Dendritic cell treated with granulocyte-macrophage colony-stimulating factor and Interleukin-4, amounts not matched to agents 40 ng/mL and 50 ng/mL, for 4 days (primary cell): ENCODE measurements at regions not wholly inside any gene's neighbourhood (a gene's known extent, or its start where the extent isn't known, plus 50 kb on each side); places are given as distances from the start of the nearest gene placed in this dataset.
"Not testable (repeated sequence)": the region's sequence is repeated elsewhere in the genome, so short reads cannot be mapped to it uniquely, and the experiment has no call there.

Experiments
- H3K27ac Mint-ChIP-seq: one replicate; pipeline ENCODE4 v1.8.0; 2022; ENCODE audit warnings: mild to moderate bottlenecking, mixed read lengths
- H3K27me3 Mint-ChIP-seq: one replicate; pipeline ENCODE4 v1.8.0; 2022; ENCODE audit warnings: mild to moderate bottlenecking, mixed read lengths
- H3K36me3 Mint-ChIP-seq: one replicate; pipeline ENCODE4 v1.8.0; 2022; ENCODE audit warnings: low read depth, mixed read lengths
- H3K4me1 Mint-ChIP-seq: one replicate; pipeline ENCODE4 v1.8.0; 2022; ENCODE audit warnings: low read depth, mixed read lengths
- H3K4me3 Mint-ChIP-seq: one replicate; pipeline ENCODE4 v1.8.0; 2022; ENCODE audit warnings: mild to moderate bottlenecking, moderate library complexity, mixed read lengths
- H3K9me3 Mint-ChIP-seq: one replicate; pipeline ENCODE4 v1.8.0; 2022; ENCODE audit warnings: mixed read lengths
- intact Hi-C: fragments of 100-400 bp; cut with micrococcal nuclease; formaldehyde crosslinking; loops from one replicate; pipeline ENCODE4 v1.15.0; 2022

GRCh38 chrX:64853424-64853823 lies 122.8 kb downstream of the ZC4H2 start:
- no peaks in the 10 kb centered on the region for H3K4me1 Mint-ChIP-seq
- intact Hi-C loops: no loop called here
- no peak overlapping the region for H3K4me3 Mint-ChIP-seq
- no peaks in the 10 kb centered on the region for H3K27me3 Mint-ChIP-seq
- H3K36me3 Mint-ChIP-seq: no peaks in the 10 kb centered on the region
- no peak overlapping the region for H3K27ac Mint-ChIP-seq
- peaks cover 24% of the 10 kb centered on the region for H3K9me3 Mint-ChIP-seq

GRCh38 chrX:64850371-64851082 lies 125.7 kb downstream of the ZC4H2 start:
- no peaks in the 10 kb centered on the region for H3K36me3 Mint-ChIP-seq
- intact Hi-C loops: no loop called here
- no peaks in the 10 kb centered on the region for H3K27me3 Mint-ChIP-seq
- H3K4me3 Mint-ChIP-seq: no peak overlapping the region
- no peak overlapping the region for H3K27ac Mint-ChIP-seq
- no peaks in the 10 kb centered on the region for H3K4me1 Mint-ChIP-seq
- peaks cover 15% of the 10 kb centered on the region for H3K9me3 Mint-ChIP-seq

- H3K27me3 Mint-ChIP-seq: no peaks in the 10 kb centered on the region
- H3K36me3 Mint-ChIP-seq: no peaks in the 10 kb centered on the region
- H3K9me3 Mint-ChIP-seq: peaks cover 34% of the 10 kb centered on the region
- H3K27ac Mint-ChIP-seq: no peak overlapping the region
- intact Hi-C loops: no loop called here
- no peaks in the 10 kb centered on the region for H3K4me1 Mint-ChIP-seq
- no peak overlapping the region for H3K4me3 Mint-ChIP-seq
Observed at GRCh38 chrX:64843224-64843623, 133.0 kb downstream of the ZC4H2 start.

- Mint-ChIP-seq H3K27me3 (no peaks in the 10 kb centered on the region), H3K9me3 (peaks cover 34% of the 10 kb centered on the region), H3K36me3 (no peaks in the 10 kb centered on the region), H3K4me1 (no peaks in the 10 kb centered on the region), H3K27ac (no peak overlapping the region), H3K4me3 (no peak overlapping the region)
- intact Hi-C loops: no loop called here
Observed at GRCh38 chrX:64842492-64842891, 133.8 kb downstream of the ZC4H2 start.

- no peaks in the 10 kb centered on the region for H3K4me1 Mint-ChIP-seq
- intact Hi-C loops: no loop called here
- H3K4me3 Mint-ChIP-seq: no peak overlapping the region
- H3K36me3 Mint-ChIP-seq: no peaks in the 10 kb centered on the region
- no peaks in the 10 kb centered on the region for H3K27me3 Mint-ChIP-seq
- peaks cover 71% of the 10 kb centered on the region for H3K9me3 Mint-ChIP-seq
- no peak overlapping the region for H3K27ac Mint-ChIP-seq
Observed at GRCh38 chrX:64805683-64806082, 170.6 kb downstream of the ZC4H2 start.

- Mint-ChIP-seq H3K27me3 (no peaks in the 10 kb centered on the region), H3K4me3 (no peak overlapping the region), H3K27ac (no peak overlapping the region), H3K9me3 (no peaks in the 10 kb centered on the region), H3K36me3 (no peaks in the 10 kb centered on the region), H3K4me1 (no peaks in the 10 kb centered on the region)
- intact Hi-C loops: no loop called here
Observed at GRCh38 chrX:64792598-64793337, 183.5 kb downstream of the ZC4H2 start.

GRCh38 chrX:64782923-64783322 lies 193.3 kb downstream of the ZC4H2 start:
- Mint-ChIP-seq H3K9me3 (peaks cover 26% of the 10 kb centered on the region), H3K27me3 (no peaks in the 10 kb centered on the region), H3K4me3 (no peak overlapping the region), H3K27ac (no peak overlapping the region), H3K4me1 (no peaks in the 10 kb centered on the region), H3K36me3 (no peaks in the 10 kb centered on the region)
- intact Hi-C loops: no loop called here

GRCh38 chrX:64758047-64758446 lies 218.2 kb downstream of the ZC4H2 start:
- Mint-ChIP-seq H3K9me3 (peaks cover 35% of the 10 kb centered on the region), H3K27ac (no peak overlapping the region), H3K4me3 (no peak overlapping the region), H3K36me3 (no peaks in the 10 kb centered on the region), H3K4me1 (no peaks in the 10 kb centered on the region), H3K27me3 (no peaks in the 10 kb centered on the region)
- intact Hi-C loops: no loop called here

GRCh38 chrX:64739792-64740378 lies 236.4 kb downstream of the ZC4H2 start:
- H3K9me3 Mint-ChIP-seq: peaks cover 17% of the 10 kb centered on the region
- H3K36me3 Mint-ChIP-seq: no peaks in the 10 kb centered on the region
- intact Hi-C loops: no loop called here
- no peaks in the 10 kb centered on the region for H3K4me1 Mint-ChIP-seq
- no peaks in the 10 kb centered on the region for H3K27me3 Mint-ChIP-seq
- no peak overlapping the region for H3K27ac Mint-ChIP-seq
- H3K4me3 Mint-ChIP-seq: no peak overlapping the region

- Mint-ChIP-seq H3K4me3 (no peak overlapping the region), H3K4me1 (no peaks in the 10 kb centered on the region), H3K27me3 (no peaks in the 10 kb centered on the region), H3K27ac (no peak overlapping the region), H3K36me3 (no peaks in the 10 kb centered on the region), H3K9me3 (peaks cover 68% of the 10 kb centered on the region)
- intact Hi-C loops: no loop called here
Observed at GRCh38 chrX:64698317-64698716, 277.9 kb downstream of the ZC4H2 start.

- H3K27me3 Mint-ChIP-seq, H3K27ac Mint-ChIP-seq, intact Hi-C loops, H3K36me3 Mint-ChIP-seq, H3K4me1 Mint-ChIP-seq, H3K4me3 Mint-ChIP-seq: not testable (repeated sequence)
- H3K9me3 Mint-ChIP-seq: peaks cover 54% of the 10 kb centered on the region
Observed at GRCh38 chrX:64695372-64695771, 280.9 kb downstream of the ZC4H2 start.

- Mint-ChIP-seq H3K4me3 (no peak overlapping the region), H3K27ac (no peak overlapping the region), H3K36me3 (no peaks in the 10 kb centered on the region), H3K9me3 (peaks cover 45% of the 10 kb centered on the region), H3K27me3 (no peaks in the 10 kb centered on the region), H3K4me1 (no peaks in the 10 kb centered on the region)
- intact Hi-C loops: no loop called here
Observed at GRCh38 chrX:64662876-64663275, 267.6 kb upstream of the MTMR8 start.

- H3K27ac Mint-ChIP-seq, intact Hi-C loops, H3K27me3 Mint-ChIP-seq, H3K4me3 Mint-ChIP-seq, H3K4me1 Mint-ChIP-seq, H3K36me3 Mint-ChIP-seq: not testable (repeated sequence)
- H3K9me3 Mint-ChIP-seq: peaks cover 65% of the 10 kb centered on the region
Observed at GRCh38 chrX:64657229-64657628, 262.0 kb upstream of the MTMR8 start.

GRCh38 chrX:64642482-64642881 lies 247.2 kb upstream of the MTMR8 start:
- intact Hi-C loops: no loop called here
- Mint-ChIP-seq H3K36me3 (no peaks in the 10 kb centered on the region), H3K9me3 (peaks cover 3% of the 10 kb centered on the region), H3K4me3 (no peak overlapping the region), H3K27ac (no peak overlapping the region), H3K4me1 (no peaks in the 10 kb centered on the region), H3K27me3 (no peaks in the 10 kb centered on the region)
